Urinary bladder (tissue), 3 donors: ENCODE measurements at regions not wholly inside any gene's neighbourhood (a gene's known extent, or its start where the extent isn't known, plus 50 kb on each side); places are given as distances from the start of the nearest gene placed in this dataset.

Source experiments
- DNase-seq: peaks from one replicate; pipeline ENCODE4 v3.0.0-alpha.2; 2015; ENCODE audit errors: extremely low spot score
- H3K27ac ChIP-seq: one replicate; pipeline ENCODE4 v1.5.1; 2013; ENCODE audit warnings: low read depth, mild to moderate bottlenecking, moderate library complexity
- H3K36me3 ChIP-seq: one replicate; pipeline ENCODE4 v1.6.1; 2013; ENCODE audit warnings: mild to moderate bottlenecking, moderate library complexity; ENCODE audit not compliant: insufficient read depth
- H3K4me1 ChIP-seq: one replicate; pipeline ENCODE4 v1.6.1; 2013; ENCODE audit warnings: mild to moderate bottlenecking, moderate library complexity; ENCODE audit not compliant: insufficient read depth
- H3K4me3 ChIP-seq: one replicate; pipeline ENCODE4 v1.5.1; 2013; ENCODE audit warnings: low read depth, low read length
- WGBS: extraction: QIAGEN DNeasy Blood & Tissue Kit; methylation state at CpG from one replicate; pipeline ENCODE4 v1.1.7; 2013; 5-methylcytosine and 5-hydroxymethylcytosine counted together
- donor health status: healthy with polysubstance abuse.
- donor health status: healthy.

DNA sequence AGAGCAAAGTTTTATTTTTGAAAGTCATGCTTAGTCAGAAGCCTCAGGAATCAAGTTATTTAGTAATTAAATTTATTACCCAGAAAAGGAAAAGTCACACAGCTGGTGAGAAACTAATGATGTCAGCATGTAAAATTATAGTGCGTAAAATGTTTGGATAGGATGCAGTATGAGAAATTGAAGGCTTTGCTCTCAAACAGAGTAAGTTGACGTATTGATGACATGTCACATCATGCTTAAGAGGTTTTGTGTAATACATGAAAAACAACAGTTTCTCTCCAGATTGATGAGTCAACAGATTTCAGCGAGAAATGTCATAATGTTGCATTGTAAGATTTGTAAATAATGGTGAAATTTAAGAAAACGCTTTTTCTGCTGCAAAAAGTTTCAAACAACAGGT is 769.8 kb downstream of the METTL15 start:
- 86% methylated on average over 4 of the region's 4 CpGs for WGBS
- H3K27ac ChIP-seq = no peak overlapping the region
- DNase-seq = no peak
- H3K4me1 ChIP-seq = no peaks in the 10 kb centered on the region
- H3K36me3 ChIP-seq = no peaks in the 10 kb centered on the region
- no peak overlapping the region for H3K4me3 ChIP-seq

DNA sequence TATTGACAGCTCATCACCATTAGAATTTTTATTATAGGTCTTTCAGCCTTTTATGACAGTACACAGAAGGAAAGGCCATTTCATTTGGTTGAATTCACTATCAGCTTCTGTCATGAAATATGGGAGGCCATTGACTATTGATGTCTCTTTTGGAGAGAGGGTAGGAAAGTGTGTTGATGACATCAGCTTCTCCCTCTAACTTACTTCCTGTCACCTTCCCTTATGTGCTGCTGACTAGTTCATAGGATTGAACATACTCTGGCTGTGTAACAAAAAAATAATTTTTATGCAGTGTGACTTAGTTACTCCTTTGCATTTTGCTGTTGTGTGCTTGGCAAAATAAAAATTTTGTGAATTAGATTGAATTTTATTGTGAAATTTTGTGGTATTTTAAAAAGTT is 769.2 kb downstream of the METTL15 start:
- H3K36me3 ChIP-seq = no peaks in the 10 kb centered on the region
- H3K4me3 ChIP-seq = no peak overlapping the region
- DNase-seq = no peak
- no peak overlapping the region for H3K27ac ChIP-seq
- no peaks in the 10 kb centered on the region for H3K4me1 ChIP-seq

DNA sequence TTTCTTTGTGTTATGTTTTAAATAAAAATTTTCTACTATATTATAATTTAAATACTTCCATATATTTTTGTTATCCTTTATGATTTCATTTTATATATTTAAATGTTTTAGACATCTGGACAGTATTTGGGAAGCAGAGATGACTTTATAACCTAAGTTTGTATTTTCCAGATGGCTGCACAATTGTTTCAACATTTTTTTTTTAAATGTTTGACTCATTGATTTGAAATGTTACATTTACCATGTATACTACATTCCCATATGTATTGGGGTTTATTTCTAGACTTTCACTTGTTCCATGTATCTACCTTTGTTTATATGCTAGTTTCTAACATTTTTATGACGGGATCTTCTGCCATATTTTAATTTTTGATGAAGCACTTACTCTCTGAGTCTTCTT is 766.5 kb downstream of the METTL15 start:
- H3K4me1 ChIP-seq = no peaks in the 10 kb centered on the region
- WGBS = 85% methylated on average over 1 of the region's 1 CpG
- DNase-seq = no peak
- H3K4me3 ChIP-seq = no peak overlapping the region
- no peak overlapping the region for H3K27ac ChIP-seq
- no peaks in the 10 kb centered on the region for H3K36me3 ChIP-seq

DNA sequence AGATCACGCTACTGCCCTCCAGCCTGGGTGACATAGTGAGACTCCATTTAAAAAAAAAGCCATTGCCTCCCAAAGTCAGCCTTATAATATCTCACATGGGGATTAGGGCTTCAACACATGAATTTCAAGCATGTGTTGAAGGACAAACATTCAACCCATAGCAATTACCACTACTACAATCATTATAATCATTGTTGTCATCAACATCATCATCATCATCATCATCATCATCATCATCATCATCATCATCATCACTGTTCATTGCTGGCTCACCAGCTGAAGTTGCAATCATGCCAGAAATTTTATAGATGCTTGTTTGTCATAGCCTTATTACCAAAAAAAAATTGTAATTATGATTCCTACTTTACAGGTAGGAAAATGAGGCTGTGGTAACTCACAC is 762.9 kb downstream of the METTL15 start:
- WGBS = 98% methylated on average over 1 of the region's 1 CpG

DNA sequence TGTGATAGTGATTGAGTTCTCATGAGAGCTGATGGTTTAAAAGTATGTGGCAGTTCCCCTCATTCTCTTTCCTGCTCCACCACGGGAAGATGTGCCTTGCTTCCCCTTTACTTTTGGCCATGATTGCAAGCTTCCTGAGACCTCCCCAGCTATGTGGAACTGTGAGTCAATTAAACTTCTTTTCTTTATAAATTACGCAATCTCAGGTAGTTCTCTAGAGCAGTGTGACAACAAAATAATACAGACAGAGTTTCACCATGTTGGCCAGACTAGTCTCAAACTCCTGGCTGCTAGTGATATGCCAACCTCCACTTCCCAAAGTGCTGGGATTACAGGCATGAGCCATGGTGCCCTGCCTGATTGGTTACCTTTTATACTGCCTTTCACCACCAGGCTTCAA is 755.2 kb downstream of the METTL15 start:
- no peak overlapping the region for H3K4me3 ChIP-seq
- no peaks in the 10 kb centered on the region for H3K4me1 ChIP-seq
- DNase-seq = no peak
- no peak overlapping the region for H3K27ac ChIP-seq
- WGBS = 87% methylated on average over 2 of the region's 2 CpGs
- no peaks in the 10 kb centered on the region for H3K36me3 ChIP-seq

More for the DNA sequence above, 762.9 kb downstream of the METTL15 start:
- Histone ChIP-seq H3K27ac (no peak overlapping the region), H3K4me1 (no peaks in the 10 kb centered on the region), H3K36me3 (no peaks in the 10 kb centered on the region), H3K4me3 (no peak overlapping the region)
- no peak for DNase-seq

DNA sequence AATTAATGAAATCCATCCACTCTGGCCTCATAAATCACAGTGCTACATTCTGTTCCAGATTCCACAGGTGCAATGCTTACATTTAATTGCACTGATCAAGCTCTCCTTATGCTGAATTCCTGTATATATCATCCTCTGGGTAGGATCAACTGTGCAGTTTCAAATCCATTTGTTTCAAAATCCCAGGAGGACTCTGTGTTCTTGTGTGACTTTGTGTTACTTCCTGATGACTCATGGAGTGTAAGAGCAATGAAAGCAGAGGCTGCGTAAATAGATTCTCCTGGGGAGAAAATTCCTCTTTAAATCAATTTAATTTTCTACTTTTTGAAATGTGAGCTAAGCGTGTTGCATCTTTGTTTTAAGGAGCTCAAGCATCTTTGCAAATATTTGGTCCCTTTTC is 752.7 kb downstream of the METTL15 start:
- DNase-seq = no peak
- Histone ChIP-seq H3K36me3 (no peaks in the 10 kb centered on the region), H3K27ac (no peak overlapping the region), H3K4me3 (no peak overlapping the region), H3K4me1 (no peaks in the 10 kb centered on the region)
- 39% methylated on average over 2 of the region's 2 CpGs for WGBS

DNA sequence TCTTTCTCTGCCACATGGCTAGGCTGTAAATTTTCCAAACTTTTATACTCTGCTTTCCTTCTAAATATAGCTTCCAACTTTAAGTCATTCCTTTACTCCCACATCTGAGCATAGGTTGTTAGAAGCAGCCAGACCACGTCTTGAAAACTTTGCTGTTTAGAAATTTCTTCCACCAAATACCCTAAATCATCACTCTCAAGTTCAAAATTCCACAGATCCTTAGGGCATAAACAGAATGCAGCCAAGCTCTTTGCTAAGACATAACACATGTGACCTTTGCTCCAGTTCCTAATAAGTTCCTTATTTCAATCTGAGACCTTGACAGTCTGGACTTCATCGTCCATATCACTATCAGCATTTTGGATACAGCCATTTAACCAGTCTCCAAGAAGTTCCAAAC is 749.9 kb downstream of the METTL15 start:
- no peak overlapping the region for H3K27ac ChIP-seq
- WGBS = 38% methylated on average over 2 of the region's 2 CpGs
- H3K4me1 ChIP-seq = no peaks in the 10 kb centered on the region
- no peak for DNase-seq
- no peak overlapping the region for H3K4me3 ChIP-seq
- H3K36me3 ChIP-seq = no peaks in the 10 kb centered on the region

DNA sequence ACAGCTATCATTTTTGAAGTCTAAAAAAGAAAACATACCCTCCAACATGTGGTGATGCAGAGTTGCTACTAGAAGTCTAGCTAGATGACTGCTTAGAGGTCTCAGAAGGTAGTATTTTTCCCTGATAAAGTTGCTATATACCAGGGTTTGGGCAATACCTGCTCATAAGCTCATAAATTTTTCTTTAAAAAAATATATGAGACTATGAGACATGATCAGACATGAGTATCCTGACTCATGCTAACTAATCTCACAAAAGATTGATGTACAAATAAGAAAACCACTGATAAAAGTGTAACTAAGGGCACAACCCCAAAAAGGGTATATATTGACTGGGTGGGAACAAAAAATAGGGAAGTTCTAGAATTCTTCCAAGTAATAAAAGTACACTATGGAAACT is 740.9 kb downstream of the METTL15 start:
- Histone ChIP-seq H3K36me3 (no peaks in the 10 kb centered on the region), H3K4me1 (no peaks in the 10 kb centered on the region), H3K27ac (no peak overlapping the region), H3K4me3 (no peak overlapping the region)
- no peak for DNase-seq

DNA sequence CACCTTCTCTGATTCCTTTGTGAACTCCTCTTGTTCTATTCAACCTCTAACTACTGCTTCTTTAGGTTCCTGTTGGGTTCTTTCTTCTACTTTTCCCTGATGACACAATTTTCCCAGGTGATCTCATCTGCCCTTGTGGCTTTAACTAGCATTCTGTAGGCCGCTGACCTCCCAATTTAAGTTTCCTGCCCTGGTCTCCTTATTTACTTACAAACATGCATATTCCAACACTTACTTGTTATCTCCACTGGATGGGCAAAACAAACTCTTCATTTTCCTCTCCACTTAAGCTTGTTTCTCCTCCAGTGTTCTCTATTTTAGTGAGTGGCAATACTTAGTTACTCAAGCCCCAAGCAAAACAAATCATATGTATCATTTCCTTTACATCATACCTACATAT is 734.5 kb downstream of the METTL15 start:
- Histone ChIP-seq H3K4me3 (no peak overlapping the region), H3K4me1 (no peaks in the 10 kb centered on the region), H3K27ac (no peak overlapping the region), H3K36me3 (no peaks in the 10 kb centered on the region)
- DNase-seq = no peak
- WGBS = 81% methylated on average over 1 of the region's 1 CpG

DNA sequence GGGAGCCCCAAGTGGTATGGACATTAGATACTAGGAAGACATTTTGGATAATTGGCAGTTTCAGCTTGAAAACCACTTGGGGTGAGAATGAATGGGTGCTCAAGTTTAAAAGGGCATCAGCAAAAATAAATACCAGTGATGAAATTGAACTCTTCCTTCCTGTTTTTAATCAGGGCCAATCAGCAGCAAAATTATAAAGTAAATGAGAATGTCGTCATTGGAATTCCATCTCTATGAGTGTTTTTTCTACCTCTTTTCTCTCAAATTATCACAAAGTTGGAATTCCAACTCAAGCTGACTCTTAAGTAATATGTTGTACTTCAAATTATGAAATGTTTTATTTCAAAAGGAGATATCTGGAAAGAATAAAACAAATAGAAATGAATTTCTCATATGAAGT is 730.6 kb downstream of the METTL15 start:
- Histone ChIP-seq H3K4me1 (no peaks in the 10 kb centered on the region), H3K27ac (no peak overlapping the region), H3K4me3 (no peak overlapping the region), H3K36me3 (no peaks in the 10 kb centered on the region)
- DNase-seq = no peak
- 59% methylated on average over 1 of the region's 1 CpG for WGBS

DNA sequence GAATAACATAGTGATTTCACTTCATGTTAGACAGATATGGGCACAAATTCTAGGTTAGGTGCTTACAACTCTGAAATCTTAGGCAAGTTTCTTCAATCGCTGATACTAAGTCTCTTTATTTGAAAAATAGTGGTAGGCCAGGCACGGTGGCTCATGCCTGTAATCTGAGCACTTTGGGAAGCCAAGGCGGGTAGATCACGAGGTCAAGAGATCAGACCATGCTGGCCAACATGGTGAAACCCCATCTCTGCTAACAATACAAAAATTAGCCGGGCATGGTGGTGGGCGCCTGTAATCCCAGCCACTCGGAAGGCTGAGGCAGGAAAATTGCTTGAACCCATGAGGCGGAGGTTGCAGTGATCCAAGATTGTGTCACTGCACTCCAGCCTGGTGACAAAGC is 729.4 kb downstream of the METTL15 start:
- DNase-seq = no peak
- Histone ChIP-seq H3K4me1 (no peaks in the 10 kb centered on the region), H3K36me3 (no peaks in the 10 kb centered on the region), H3K27ac (no peak overlapping the region), H3K4me3 (no peak overlapping the region)
- 89% methylated on average over 8 of the region's 8 CpGs for WGBS

DNA sequence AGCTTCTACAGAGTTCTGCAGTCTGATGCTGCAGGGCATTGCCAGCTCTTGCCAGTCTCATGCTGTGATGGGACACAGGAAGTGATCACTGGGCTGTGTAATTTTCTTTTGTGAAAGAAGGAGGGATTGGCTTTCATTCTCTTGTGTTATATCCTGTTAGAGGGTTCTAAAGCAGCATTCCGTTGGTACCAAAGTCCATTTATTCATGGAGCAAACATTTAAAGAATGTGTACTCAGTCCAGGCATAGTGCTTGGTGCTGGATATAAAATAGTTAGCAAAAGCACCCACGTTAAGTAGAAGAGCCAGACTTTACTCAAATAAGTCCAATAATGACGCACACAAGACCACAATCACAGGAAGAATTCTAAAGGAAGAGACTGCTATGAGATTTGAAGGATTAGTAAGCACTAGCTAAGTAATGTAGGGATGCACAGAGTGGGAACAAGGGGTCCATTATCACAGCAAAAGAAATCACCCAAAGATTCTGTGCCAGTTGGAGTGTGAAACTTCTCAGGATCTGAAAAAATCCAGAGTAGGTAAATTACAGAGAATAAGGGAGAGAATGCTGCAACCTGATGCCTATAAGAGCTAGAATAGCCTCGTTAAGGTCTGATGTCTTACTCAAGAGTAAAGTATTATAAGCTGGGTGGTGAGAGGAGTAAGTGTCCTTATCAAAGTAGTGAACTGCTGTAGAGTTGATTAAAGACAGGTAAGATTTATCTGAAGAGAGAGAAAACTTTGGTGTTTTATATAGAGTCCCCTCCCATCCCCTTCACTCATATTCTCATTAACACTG is 728.3 kb downstream of the METTL15 start:
- Histone ChIP-seq H3K36me3 (no peaks in the 10 kb centered on the region), H3K27ac (no peak overlapping the region), H3K4me1 (no peaks in the 10 kb centered on the region), H3K4me3 (no peak overlapping the region)
- DNase-seq = no peak
- 39% methylated on average over 4 of the region's 4 CpGs for WGBS

DNA sequence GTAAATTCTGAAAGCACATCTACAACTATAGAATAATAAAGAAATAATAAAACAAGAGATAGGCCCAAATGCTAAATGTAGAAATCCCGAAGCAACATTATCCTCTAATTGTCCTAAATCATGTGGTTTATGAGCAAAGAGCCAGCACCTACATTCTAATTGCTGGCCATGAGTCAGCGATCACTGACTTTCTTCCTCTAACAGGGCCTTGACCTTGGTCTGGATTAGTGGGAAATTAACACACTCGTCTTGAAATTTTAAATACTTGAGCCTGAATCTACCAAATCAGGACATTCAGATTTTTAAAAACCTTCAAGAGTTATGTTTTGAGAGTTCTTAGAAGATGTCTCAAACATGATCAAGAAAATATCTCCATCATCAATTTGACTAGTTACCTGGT is 727.6 kb downstream of the METTL15 start:
- no peaks in the 10 kb centered on the region for H3K36me3 ChIP-seq
- no peak for DNase-seq
- H3K27ac ChIP-seq = no peak overlapping the region
- H3K4me3 ChIP-seq = no peak overlapping the region
- H3K4me1 ChIP-seq = no peaks in the 10 kb centered on the region
- 78% methylated on average over 3 of the region's 3 CpGs for WGBS

DNA sequence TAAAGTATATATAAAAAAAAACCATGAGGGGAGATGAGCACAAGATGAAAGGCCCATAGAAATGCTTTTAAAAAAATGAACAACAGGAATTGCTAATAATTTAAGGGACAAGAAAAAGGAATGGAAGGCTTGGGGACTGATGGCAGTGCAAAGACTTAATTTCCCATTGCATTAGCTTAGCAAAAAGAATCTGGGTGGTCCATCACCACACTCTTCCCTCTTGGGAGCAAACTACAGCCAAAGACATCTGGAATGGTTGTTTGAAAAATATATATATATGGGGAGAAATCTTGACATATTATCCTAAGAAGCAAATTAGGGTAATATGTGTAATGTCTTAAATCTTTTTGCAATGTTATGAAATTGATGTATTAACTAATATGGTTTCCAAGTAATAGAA is 727.1 kb downstream of the METTL15 start:
- H3K4me3 ChIP-seq = no peak overlapping the region
- H3K27ac ChIP-seq = no peak overlapping the region
- DNase-seq = no peak
- H3K36me3 ChIP-seq = no peaks in the 10 kb centered on the region
- H3K4me1 ChIP-seq = no peaks in the 10 kb centered on the region

DNA sequence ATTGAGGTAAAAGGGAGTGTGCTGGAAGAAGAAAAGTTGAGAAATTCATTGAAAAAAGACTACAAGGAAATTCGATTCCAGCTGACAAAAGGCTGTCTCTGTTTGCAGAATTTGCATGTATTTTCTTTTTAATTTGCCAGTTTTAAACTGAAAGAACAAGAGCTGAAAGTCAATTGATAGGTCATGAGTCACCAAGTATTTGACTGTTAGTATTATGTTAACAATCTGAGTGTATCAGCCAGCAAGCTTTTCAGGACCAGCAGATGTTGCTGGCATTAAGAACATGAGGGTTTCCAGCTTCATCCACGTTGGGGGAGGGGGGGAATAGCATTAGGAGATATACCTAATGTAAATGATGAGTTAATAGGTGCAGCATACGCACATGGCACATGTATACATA is 726.7 kb downstream of the METTL15 start:
- Histone ChIP-seq H3K4me1 (no peaks in the 10 kb centered on the region), H3K27ac (no peak overlapping the region), H3K36me3 (no peaks in the 10 kb centered on the region), H3K4me3 (no peak overlapping the region)
- DNase-seq = no peak
- WGBS = 53% methylated on average over 3 of the region's 3 CpGs
